ENCODE measurements at regions not wholly inside any gene's neighbourhood (a gene's known extent, or its start where the extent isn't known, plus 50 kb on each side); places are given as distances from the start of the nearest gene placed in this dataset.

GRCh38 chr14:58697930-58698642 lies 60.3 kb downstream of the DACT1 start:
- Histone ChIP-seq H2AFZ (ENCODE audit: low read depth, low read length) (no peak overlapping the region), H3K79me2 (ENCODE audit: control insufficient read depth, insufficient read depth, low read length) (no peaks in the 10 kb centered on the region), H3K4me1 (ENCODE audit: control insufficient read depth, extremely low read depth, insufficient read depth, low read length) (no peaks in the 10 kb centered on the region), H3K4me3 (replicated peaks in 1 of 3; ENCODE audit: insufficient read depth in 1 of 3, low read depth in 1 of 3, low read length in 3 of 3) (no peak overlapping the region), H3K9me3 (replicated peaks; ENCODE audit: control insufficient read depth, insufficient read depth, low read length) (no peaks in the 10 kb centered on the region), H3K9me1 (replicated peaks; ENCODE audit: control insufficient read depth, extremely low read depth, insufficient read depth, low read length) (no peaks in the 10 kb centered on the region), H3K27ac (ENCODE audit: insufficient read depth, low read depth, low read length) (no peak overlapping the region), H3K27me3 (ENCODE audit: control insufficient read depth in 2 of 2, insufficient read depth in 2 of 2, low read length in 2 of 2) (no peaks in the 10 kb centered on the region), H3K9ac (replicated peaks; ENCODE audit: extremely low read depth, insufficient read depth, low read length) (no peak overlapping the region), H3K36me3 (ENCODE audit: control insufficient read depth in 2 of 2, extremely low read depth in 1 of 2, insufficient read depth in 2 of 2, low read length in 2 of 2) (no peaks in the 10 kb centered on the region), H3K4me2 (ENCODE audit: insufficient read depth, low read length) (no peak overlapping the region), H4K20me1 (replicated peaks; ENCODE audit: control insufficient read depth, extremely low read depth, insufficient read depth, low read length) (no peaks in the 10 kb centered on the region)
- BruUV-seq (replicated peaks), result no TSS peak
- intact Hi-C loops (cut with micrococcal nuclease), result no loop called here
- ChIA-PET CTCF (no interaction called here), POLR2A (no interaction called here)
- FAIRE-seq (no peak), DNase-seq (ENCODE audit: low read depth, low spot score) (no peak)
- TF ChIP-seq POLR2AphosphoS5 (IDR thresholded peaks at IDR 0.05; ENCODE audit: insufficient read depth, low read depth, low read length), result no peak
- no peak for TF ChIP-seq GATA2 (IDR thresholded peaks at IDR 0.05; ENCODE audit: insufficient read depth, insufficient read length, low read depth, low read length)
- TF ChIP-seq MAX (IDR thresholded peaks at IDR 0.05; ENCODE audit: insufficient read depth, insufficient read length), result no peak
- dilution Hi-C loops (cut with MboI; ENCODE audit: extremely low pct_ligation_motif_present, low sequenced_read_pairs), result no loop called here

- Histone ChIP-seq H3K9me1 (replicated peaks; ENCODE audit: control insufficient read depth, extremely low read depth, insufficient read depth, low read length) (no peaks in the 10 kb centered on the region), H3K79me2 (ENCODE audit: control insufficient read depth, insufficient read depth, low read length) (no peaks in the 10 kb centered on the region), H3K36me3 (ENCODE audit: control insufficient read depth in 2 of 2, extremely low read depth in 1 of 2, insufficient read depth in 2 of 2, low read length in 2 of 2) (no peaks in the 10 kb centered on the region), H3K9me3 (replicated peaks; ENCODE audit: control insufficient read depth, insufficient read depth, low read length) (no peaks in the 10 kb centered on the region), H3K9ac (replicated peaks; ENCODE audit: extremely low read depth, insufficient read depth, low read length) (no peak overlapping the region), H3K4me3 (replicated peaks in 1 of 3; ENCODE audit: insufficient read depth in 1 of 3, low read depth in 1 of 3, low read length in 3 of 3) (no peak overlapping the region), H3K27me3 (ENCODE audit: control insufficient read depth in 2 of 2, insufficient read depth in 2 of 2, low read length in 2 of 2) (no peaks in the 10 kb centered on the region), H2AFZ (ENCODE audit: low read depth, low read length) (no peak overlapping the region), H3K27ac (ENCODE audit: insufficient read depth, low read depth, low read length) (no peak overlapping the region), H3K4me2 (ENCODE audit: insufficient read depth, low read length) (no peak overlapping the region), H3K4me1 (ENCODE audit: control insufficient read depth, extremely low read depth, insufficient read depth, low read length) (no peaks in the 10 kb centered on the region), H4K20me1 (replicated peaks; ENCODE audit: control insufficient read depth, extremely low read depth, insufficient read depth, low read length) (no peaks in the 10 kb centered on the region)
- TF ChIP-seq GATA2 (IDR thresholded peaks at IDR 0.05; ENCODE audit: insufficient read depth, insufficient read length, low read depth, low read length) (no peak), JUN (IDR thresholded peaks at IDR 0.05; ENCODE audit: borderline replicate concordance, insufficient read depth, insufficient read length, low read depth) (no peak), CTCF (IDR thresholded peaks at IDR 0.05; ENCODE audit: extremely low read depth in 1 of 2, insufficient read depth in 1 of 2, low read depth in 1 of 2, low read length in 2 of 2) (no peak), POLR2A (IDR thresholded peaks at IDR 0.05; ENCODE audit: low read depth, low read length) (no peak), FOS (IDR thresholded peaks at IDR 0.05; ENCODE audit: borderline replicate concordance, insufficient read depth, low read length) (no peak), MAX (IDR thresholded peaks at IDR 0.05; ENCODE audit: insufficient read depth, insufficient read length) (no peak), EZH2 (IDR thresholded peaks at IDR 0.05; ENCODE audit: borderline replicate concordance, low read depth, low read length, severe bottlenecking) (no peak), MYC (IDR thresholded peaks at IDR 0.05; ENCODE audit: low read depth, low read length) (no peak), POLR2AphosphoS5 (IDR thresholded peaks at IDR 0.05; ENCODE audit: insufficient read depth, low read depth, low read length) (no peak)
- POLR2A ChIA-PET, result no interaction called here
- dilution Hi-C loops (cut with MboI; ENCODE audit: extremely low pct_ligation_motif_present, low sequenced_read_pairs), result no loop called here
- BruUV-seq (replicated peaks), result no TSS peak
- CTCF ChIA-PET, result no interaction called here
- DNase-seq (ENCODE audit: low read depth, low spot score) (no peak), FAIRE-seq (no peak)
- intact Hi-C loops (cut with micrococcal nuclease), result no loop called here
Measured at GRCh38 chr14:58699681-58700205, 62.0 kb downstream of the DACT1 start.
